Ishikawa (cell line): ENCODE measurements at regions not wholly inside any gene's neighbourhood (a gene's known extent, or its start where the extent isn't known, plus 50 kb on each side); places are given as distances from the start of the nearest gene placed in this dataset.

Experiments
- CEBPB ChIP-seq: IDR thresholded peaks from 2 replicates; pipeline ENCODE4 v1.6.1; 2012
- CREB1 ChIP-seq: IDR thresholded peaks from 2 replicates; pipeline ENCODE4 v1.6.1; 2012; ENCODE audit warnings: low read depth
- EGR1 ChIP-seq: IDR thresholded peaks from 2 replicates; pipeline ENCODE4 v1.6.1; 2012
- EP300 ChIP-seq: IDR thresholded peaks from 2 replicates; pipeline ENCODE4 v1.6.1; 2012; ENCODE audit warnings: borderline replicate concordance
- FOXM1 ChIP-seq: IDR thresholded peaks from 2 replicates; pipeline ENCODE4 v1.6.1; 2012; ENCODE audit warnings: low read depth, borderline replicate concordance
- NFIC ChIP-seq: IDR thresholded peaks from 2 replicates; pipeline ENCODE4 v1.6.1; 2012
- RAD21 ChIP-seq: IDR thresholded peaks from 2 replicates; pipeline ENCODE4 v1.6.1; 2012; ENCODE audit warnings: low read depth
- TAF1 ChIP-seq: IDR thresholded peaks from 2 replicates; pipeline ENCODE4 v1.6.1; 2012; ENCODE audit warnings: low read depth, mild to moderate bottlenecking
- TCF12 ChIP-seq: IDR thresholded peaks from 2 replicates; pipeline ENCODE4 v1.6.1; 2012; ENCODE audit warnings: low read depth
- TEAD4 ChIP-seq: IDR thresholded peaks from 2 replicates; pipeline ENCODE4 v1.6.1; 2012
- YY1 ChIP-seq: IDR thresholded peaks from 2 replicates; pipeline ENCODE4 v1.6.1; 2012; ENCODE audit warnings: low read depth
- ZBTB7A ChIP-seq: IDR thresholded peaks from 2 replicates; pipeline ENCODE4 v1.6.1; 2012; ENCODE audit warnings: low read depth
- TF ChIP-seq, protein P1 (sequence below): IDR thresholded peaks from 2 replicates; pipeline ENCODE4 v1.6.1; 2012; ENCODE audit warnings: low read depth, mild to moderate bottlenecking
- TF ChIP-seq, protein P2 (sequence below): IDR thresholded peaks from 2 replicates; pipeline ENCODE4 v1.6.1; 2012
- TF ChIP-seq, protein P3 (sequence below): IDR thresholded peaks from 2 replicates; pipeline ENCODE4 v1.6.1; 2012

DNA sequence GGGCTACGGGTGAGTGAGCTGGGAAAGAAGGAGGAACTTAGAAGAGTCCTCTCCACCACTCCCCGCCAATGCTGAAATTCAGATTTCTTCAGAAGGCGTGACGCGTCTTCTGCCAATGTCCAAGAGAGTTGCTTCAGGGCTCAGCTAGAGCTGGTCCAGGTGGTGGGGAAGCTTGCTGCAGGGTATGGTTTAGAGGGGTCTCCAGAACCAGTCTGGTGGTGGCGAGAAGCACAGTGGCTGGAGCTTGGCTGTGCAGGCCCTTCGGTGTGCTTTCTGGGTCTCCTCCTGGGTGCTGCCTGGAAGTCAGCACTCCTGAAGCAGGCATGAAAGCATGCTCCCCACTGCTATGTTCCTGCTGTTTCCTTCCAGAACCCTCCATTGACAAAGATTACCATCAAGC is 387.2 kb downstream of the PTPRU start:
- TF ChIP-seq, protein P1, sequence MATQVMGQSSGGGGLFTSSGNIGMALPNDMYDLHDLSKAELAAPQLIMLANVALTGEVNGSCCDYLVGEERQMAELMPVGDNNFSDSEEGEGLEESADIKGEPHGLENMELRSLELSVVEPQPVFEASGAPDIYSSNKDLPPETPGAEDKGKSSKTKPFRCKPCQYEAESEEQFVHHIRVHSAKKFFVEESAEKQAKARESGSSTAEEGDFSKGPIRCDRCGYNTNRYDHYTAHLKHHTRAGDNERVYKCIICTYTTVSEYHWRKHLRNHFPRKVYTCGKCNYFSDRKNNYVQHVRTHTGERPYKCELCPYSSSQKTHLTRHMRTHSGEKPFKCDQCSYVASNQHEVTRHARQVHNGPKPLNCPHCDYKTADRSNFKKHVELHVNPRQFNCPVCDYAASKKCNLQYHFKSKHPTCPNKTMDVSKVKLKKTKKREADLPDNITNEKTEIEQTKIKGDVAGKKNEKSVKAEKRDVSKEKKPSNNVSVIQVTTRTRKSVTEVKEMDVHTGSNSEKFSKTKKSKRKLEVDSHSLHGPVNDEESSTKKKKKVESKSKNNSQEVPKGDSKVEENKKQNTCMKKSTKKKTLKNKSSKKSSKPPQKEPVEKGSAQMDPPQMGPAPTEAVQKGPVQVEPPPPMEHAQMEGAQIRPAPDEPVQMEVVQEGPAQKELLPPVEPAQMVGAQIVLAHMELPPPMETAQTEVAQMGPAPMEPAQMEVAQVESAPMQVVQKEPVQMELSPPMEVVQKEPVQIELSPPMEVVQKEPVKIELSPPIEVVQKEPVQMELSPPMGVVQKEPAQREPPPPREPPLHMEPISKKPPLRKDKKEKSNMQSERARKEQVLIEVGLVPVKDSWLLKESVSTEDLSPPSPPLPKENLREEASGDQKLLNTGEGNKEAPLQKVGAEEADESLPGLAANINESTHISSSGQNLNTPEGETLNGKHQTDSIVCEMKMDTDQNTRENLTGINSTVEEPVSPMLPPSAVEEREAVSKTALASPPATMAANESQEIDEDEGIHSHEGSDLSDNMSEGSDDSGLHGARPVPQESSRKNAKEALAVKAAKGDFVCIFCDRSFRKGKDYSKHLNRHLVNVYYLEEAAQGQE = no peak
- TF ChIP-seq CREB1 (no peak), TEAD4 (no peak), TCF12 (no peak), RAD21 (no peak), TAF1 (no peak), NFIC (no peak), EP300 (no peak), FOXM1 (no peak), YY1 (no peak), EGR1 (no peak), CEBPB (no peak), ZBTB7A (no peak)
- TF ChIP-seq, protein P2, sequence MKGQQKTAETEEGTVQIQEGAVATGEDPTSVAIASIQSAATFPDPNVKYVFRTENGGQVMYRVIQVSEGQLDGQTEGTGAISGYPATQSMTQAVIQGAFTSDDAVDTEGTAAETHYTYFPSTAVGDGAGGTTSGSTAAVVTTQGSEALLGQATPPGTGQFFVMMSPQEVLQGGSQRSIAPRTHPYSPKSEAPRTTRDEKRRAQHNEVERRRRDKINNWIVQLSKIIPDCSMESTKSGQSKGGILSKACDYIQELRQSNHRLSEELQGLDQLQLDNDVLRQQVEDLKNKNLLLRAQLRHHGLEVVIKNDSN = no peak
- TF ChIP-seq, protein P3, sequence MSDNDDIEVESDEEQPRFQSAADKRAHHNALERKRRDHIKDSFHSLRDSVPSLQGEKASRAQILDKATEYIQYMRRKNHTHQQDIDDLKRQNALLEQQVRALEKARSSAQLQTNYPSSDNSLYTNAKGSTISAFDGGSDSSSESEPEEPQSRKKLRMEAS = no peak

DNA sequence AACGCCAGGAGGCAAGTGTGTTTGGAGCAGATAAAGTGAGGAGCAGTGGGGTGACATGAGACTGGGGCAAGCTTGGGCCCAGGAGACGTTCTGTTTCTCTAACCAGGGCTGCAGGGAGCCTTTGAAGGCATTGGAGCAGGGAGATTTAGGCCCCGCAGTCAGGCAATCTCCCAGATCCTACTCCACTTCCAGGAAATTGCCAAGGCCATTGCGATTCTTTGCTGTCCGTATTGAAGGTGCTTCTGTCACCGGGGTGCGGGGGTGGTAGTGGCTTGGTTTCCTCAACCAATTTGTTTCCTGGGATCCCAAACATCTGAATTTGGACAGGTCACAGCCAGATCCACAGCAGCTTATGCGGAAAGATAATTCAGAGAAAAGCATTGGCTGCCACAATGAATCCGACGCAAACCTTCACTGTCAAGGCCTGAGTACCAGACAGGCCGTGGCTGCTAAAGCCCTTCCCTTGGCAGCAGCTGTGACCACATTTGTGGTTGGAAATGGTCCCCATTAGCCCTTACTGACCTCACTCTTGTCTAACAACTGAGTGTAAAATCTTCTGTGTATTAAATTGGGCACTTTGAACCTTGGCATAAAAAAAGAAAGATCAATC is 385.6 kb downstream of the PTPRU start:
- TF ChIP-seq, protein P1 = no peak
- TF ChIP-seq, protein P2 = no peak
- no peak for TF ChIP-seq CREB1
- TF ChIP-seq, protein P3 = no peak

DNA sequence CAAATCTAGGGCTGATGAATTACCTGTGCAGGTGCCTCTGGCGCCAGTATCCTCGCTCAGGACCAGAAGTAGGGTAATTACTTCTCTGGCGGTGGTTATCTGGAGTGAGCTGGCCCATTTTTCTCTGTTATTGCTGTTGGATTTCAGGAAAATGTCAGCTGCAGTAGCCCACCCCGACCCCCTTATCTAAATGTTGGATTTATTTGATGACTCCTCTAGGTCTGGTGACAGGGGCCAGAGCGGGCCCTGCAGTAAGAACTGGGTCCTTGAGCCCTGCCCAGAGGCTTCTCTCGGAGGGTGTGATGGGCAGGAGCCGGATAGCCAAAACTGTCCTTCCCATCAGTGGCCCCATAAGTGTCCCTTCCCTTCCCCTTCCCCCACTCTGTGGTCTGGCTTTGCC is 384.3 kb downstream of the PTPRU start:
- no peak for TF ChIP-seq TCF12
- TF ChIP-seq YY1 = no peak
- no peak for TF ChIP-seq CREB1
- TF ChIP-seq, protein P2 = no peak
- no peak for TF ChIP-seq EGR1
- TF ChIP-seq RAD21 = no peak
- no peak for TF ChIP-seq EP300
- TF ChIP-seq, protein P3 = no peak
- no peak for TF ChIP-seq CEBPB
- no peak for TF ChIP-seq TAF1
- no peak for TF ChIP-seq TEAD4
- no peak for TF ChIP-seq ZBTB7A
- TF ChIP-seq FOXM1 = no peak
- no peak for TF ChIP-seq NFIC
- TF ChIP-seq, protein P1 = no peak

DNA sequence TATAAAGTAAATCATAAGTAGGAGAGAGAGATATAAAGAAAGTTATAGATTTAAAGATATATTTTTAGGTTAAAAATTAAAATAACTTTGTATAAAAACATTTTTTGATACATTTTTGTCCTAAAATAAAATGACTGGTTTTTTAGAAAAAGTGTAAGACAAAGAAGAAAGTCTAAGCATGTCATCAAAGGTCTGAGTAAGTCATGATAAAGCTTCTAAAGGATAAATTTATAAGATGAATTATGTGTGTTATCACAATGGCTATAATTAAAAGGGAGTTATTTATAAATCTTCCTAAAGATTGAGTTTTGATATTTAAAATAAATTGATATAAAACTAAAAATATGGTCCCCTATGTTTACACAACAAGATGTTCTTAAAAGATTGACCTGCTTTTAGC is 370.9 kb downstream of the PTPRU start:
- TF ChIP-seq TCF12 (no peak), ZBTB7A (no peak), CREB1 (no peak), TAF1 (no peak), TEAD4 (no peak), YY1 (no peak), NFIC (no peak), FOXM1 (no peak), CEBPB (no peak), RAD21 (no peak), EP300 (no peak), EGR1 (no peak)
- TF ChIP-seq, protein P1 = no peak
- TF ChIP-seq, protein P3 = no peak
- TF ChIP-seq, protein P2 = no peak
